B cell (primary cell): ENCODE measurements at regions not wholly inside any gene's neighbourhood (a gene's known extent, or its start where the extent isn't known, plus 50 kb on each side); places are given as distances from the start of the nearest gene placed in this dataset.

ENCODE experiments used
- CTCF ChIP-seq: fragments of 200-600 bp; IDR thresholded peaks from one replicate; pipeline ENCODE4 v1.8.0; 2022; ENCODE audit warnings: antibody characterized with exemption, mild to moderate bottlenecking
- EZH2 ChIP-seq: IDR thresholded peaks from 2 replicates; pipeline ENCODE4 v1.6.1; 2012; ENCODE audit warnings: borderline replicate concordance, low read depth, mild to moderate bottlenecking, moderate library complexity, low read length; ENCODE audit not compliant: insufficient read depth, poor library complexity, severe bottlenecking

DNA sequence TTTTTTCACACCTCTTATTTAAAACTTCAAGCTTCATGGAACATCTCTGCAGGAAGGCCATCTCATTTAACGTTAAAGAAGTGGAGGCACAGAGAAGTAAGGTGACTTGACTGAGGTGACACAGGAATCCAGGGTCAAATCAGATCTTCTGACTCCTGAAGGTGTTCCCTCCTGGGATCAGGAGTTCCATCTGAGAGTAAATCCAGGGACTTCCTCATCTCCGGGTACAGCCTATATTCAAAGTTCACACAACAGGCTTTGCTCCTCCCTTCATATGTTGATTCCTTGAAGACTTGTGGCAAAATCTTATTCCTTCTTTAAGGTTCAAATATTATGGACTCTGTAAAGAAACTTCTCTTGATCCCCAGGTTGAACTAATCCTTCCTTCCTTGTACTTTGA, 313.1 kb upstream of the CLINT1 start:
- TF ChIP-seq EZH2 (no peak), CTCF (no peak)
